GM12878 (cell line): ENCODE measurements at regions not wholly inside any gene's neighbourhood (a gene's known extent, or its start where the extent isn't known, plus 50 kb on each side); places are given as distances from the start of the nearest gene placed in this dataset.

Experiments
- ATAC-seq: fragments of 200-7000 bp; cut with Tn5 transposase; 3 replicates; pipeline ENCODE4 v1.9.1; 2020; ENCODE audit warnings: mild to moderate bottlenecking, moderate library complexity
- BruUV-seq: library from RNA; stranded (reverse); fragments of 400-500 nt; replicated peaks from 2 replicates; lab custom pipeline; 2021; lab: Mats Ljungman, UMichigan
- CTCF ChIA-PET: fragments of 300-600 bp; sonication (Branson Sonifier 250); formaldehyde crosslinking; extraction: SDS; loops from one replicate; lab custom pipeline; 2021; ENCODE audit warnings: inconsistent platforms; lab: Yijun Ruan, JAX
- POLR2A ChIA-PET: fragments of 350-600 bp; formaldehyde crosslinking; extraction: SDS; loops from one replicate; lab custom pipeline; 2021; ENCODE audit warnings: inconsistent platforms; lab: Charles Lee
- RAD21 ChIA-PET: fragments of 300-600 bp; sonication (Branson Sonifier 250); formaldehyde crosslinking; loops from one replicate; lab custom pipeline; 2023; ENCODE audit warnings: antibody characterized with exemption; ENCODE audit not compliant: unreplicated experiment; lab: Charles Lee
- SMC1A ChIA-PET: fragments of 300-600 bp; sonication (Branson Sonifier 250); formaldehyde crosslinking; loops from one replicate; lab custom pipeline; 2023; ENCODE audit not compliant: unreplicated experiment, uncharacterized antibody; lab: Charles Lee
- DNase-seq: peaks from one replicate; pipeline ENCODE4 v3.0.0-alpha.2; 2011; ENCODE audit warnings: low read depth, low spot score
- FAIRE-seq: peaks from 3 replicates; lab custom pipeline; 2011; peaks lifted over from hg19 to GRCh38; lab: Jason Lieb, UNC
- H2AFZ ChIP-seq: 2 replicates; pipeline ENCODE4 v1.6.0; 2011; ENCODE audit warnings: low read depth, low read length, control low read depth; ENCODE audit not compliant: control insufficient read depth
- H3K27ac ChIP-seq: 2 replicates; pipeline ENCODE4 v1.5.1; 2011; ENCODE audit warnings: control low read depth; ENCODE audit not compliant: control insufficient read depth, insufficient read depth
- H3K27me3 ChIP-seq, 2 experiments: replicated peaks in 1 of 2; 2 replicates each; pipeline versions ENCODE4 v1.6.0 to v1.6.1; 2011; ENCODE audit warnings: low read length in 1 of 2; ENCODE audit not compliant: control insufficient read depth in 2 of 2, insufficient read depth in 2 of 2
- H3K36me3 ChIP-seq, 2 experiments: 2 replicates each; pipeline ENCODE4 v1.5.1; 2011; ENCODE audit warnings: low read length in 1 of 2; ENCODE audit not compliant: control insufficient read depth in 2 of 2, insufficient read depth in 2 of 2
- H3K4me1 ChIP-seq: 2 replicates; pipeline ENCODE4 v1.6.1; 2011; ENCODE audit warnings: mild to moderate bottlenecking, low read length, moderate library complexity, mixed read lengths; ENCODE audit not compliant: control insufficient read depth, insufficient read depth
- H3K4me2 ChIP-seq: 2 replicates; pipeline ENCODE4 v1.6.0; 2011; ENCODE audit warnings: control low read depth; ENCODE audit not compliant: control insufficient read depth, insufficient read depth
- H3K4me3 ChIP-seq: fragments of 200-600 bp; sonication (generic); 2 replicates; pipeline ENCODE4 v1.5.1; 2016
- H3K79me2 ChIP-seq: 2 replicates; pipeline ENCODE4 v1.6.0; 2011; ENCODE audit warnings: low read length; ENCODE audit not compliant: control insufficient read depth, insufficient read depth
- H3K9ac ChIP-seq: 2 replicates; pipeline ENCODE4 v1.8.0; 2011; ENCODE audit warnings: low read length, control low read depth, mixed read lengths; ENCODE audit not compliant: control insufficient read depth, insufficient read depth
- H3K9me3 ChIP-seq: replicated peaks from 3 replicates; pipeline ENCODE4 v1.5.1; 2011; ENCODE audit warnings: mild to moderate bottlenecking, low read length; ENCODE audit not compliant: control insufficient read depth, insufficient read depth
- H4K20me1 ChIP-seq: 2 replicates; pipeline ENCODE4 v1.6.0; 2011; ENCODE audit not compliant: control insufficient read depth, insufficient read depth
- CREB1 ChIP-seq: IDR thresholded peaks from 2 replicates; pipeline ENCODE4 v1.6.1; 2012; ENCODE audit warnings: low read depth, mild to moderate bottlenecking, inconsistent platforms
- FOXK2 ChIP-seq: fragments of 450-650 bp; IDR thresholded peaks from 2 replicates; pipeline ENCODE4 v1.6.1; 2017; ENCODE audit warnings: mild to moderate bottlenecking, moderate library complexity
- IRF3 ChIP-seq: fragments of 450-650 bp; IDR thresholded peaks from 2 replicates; pipeline ENCODE4 v1.6.1; 2014; ENCODE audit warnings: mild to moderate bottlenecking
- MEF2B ChIP-seq: fragments of 450-650 bp; IDR thresholded peaks from 2 replicates; pipeline ENCODE4 v1.6.1; 2018; ENCODE audit warnings: mild to moderate bottlenecking, moderate library complexity; ENCODE audit not compliant: partially characterized antibody, poor library complexity, severe bottlenecking
- NBN ChIP-seq: fragments of 450-650 bp; IDR thresholded peaks from 2 replicates; pipeline ENCODE4 v1.6.1; 2016
- PAX5 ChIP-seq: IDR thresholded peaks from 2 replicates; pipeline ENCODE4 v1.6.1; 2011; ENCODE audit warnings: low read depth, low read length, borderline replicate concordance
- SRF ChIP-seq, 2 experiments: IDR thresholded peaks; 2 replicates each; pipeline ENCODE4 v1.6.1; 2011; ENCODE audit warnings: low read depth in 2 of 2, low read length in 2 of 2, mild to moderate bottlenecking in 1 of 2, moderate library complexity in 1 of 2
- TCF12 ChIP-seq: IDR thresholded peaks from 2 replicates; pipeline ENCODE4 v1.6.1; 2011; ENCODE audit warnings: low read depth, mild to moderate bottlenecking, low read length
- USF2 ChIP-seq: IDR thresholded peaks from 2 replicates; pipeline ENCODE4 v1.6.1; 2011; ENCODE audit warnings: low read depth, low read length, improper control_type of control experiment, borderline replicate concordance
- ZBED1 ChIP-seq: IDR thresholded peaks from 2 replicates; pipeline ENCODE4 v1.6.1; 2016; ENCODE audit warnings: borderline replicate concordance
- WGBS: methylation state at CpG from one replicate; pipeline ENCODE4 v1.1.6; 2016; ENCODE audit warnings: low lambda C conversion rate; ENCODE audit not compliant: insufficient replicate concordance, insufficient coverage; ENCODE audit errors: missing lambda C conversion rate; 5-methylcytosine and 5-hydroxymethylcytosine counted together
- in situ Hi-C: fragments of 300-500 bp; cut with MboI; formaldehyde crosslinking; loops from 9 replicates; pipeline ENCODE4 v1.14.3; 2018; ENCODE audit warnings: mixed read lengths
- intact Hi-C: fragments of 100-400 bp; cut with micrococcal nuclease; formaldehyde crosslinking; loops from one replicate; pipeline ENCODE4 v1.14.2; 2022; ENCODE audit not compliant: unreplicated experiment

- BruUV-seq, result no TSS peak
- CTCF ChIA-PET, result interaction anchor here (2.1 kb wide), 1 partner anchor 62 kb away, joined by 6 read pairs; no protein-coding TSS in a partner anchor
- Histone ChIP-seq H3K4me2 (no peak overlapping the region), H3K9ac (no peak overlapping the region), H3K27ac (no peak overlapping the region), H3K79me2 (no peaks in the 10 kb centered on the region), H3K9me3 (no peaks in the 10 kb centered on the region), H4K20me1 (no peaks in the 10 kb centered on the region), H3K4me1 (no peaks in the 10 kb centered on the region), H3K27me3 (no peaks in the 10 kb centered on the region), H2AFZ (no peak overlapping the region), H3K4me3 (no peak overlapping the region), H3K36me3 (no peaks in the 10 kb centered on the region)
- TF ChIP-seq FOXK2, result no peak
- TF ChIP-seq IRF3, result no peak
- no peak for TF ChIP-seq PAX5
- no peak for TF ChIP-seq MEF2B
- no peak for TF ChIP-seq TCF12
- no peak for TF ChIP-seq ZBED1
- TF ChIP-seq NBN, result no peak
- TF ChIP-seq SRF (IDR thresholded peaks at IDR 0.05; ENCODE audit: low read depth in 2 of 2, low read length in 2 of 2), result no peak
- TF ChIP-seq CREB1, result no peak
- TF ChIP-seq USF2, result no peak
- FAIRE-seq, result no peak
- in situ Hi-C loops (no loop called here), intact Hi-C loops (no loop called here)
- POLR2A ChIA-PET, result no interaction called here
- RAD21 ChIA-PET, result interaction anchor here (1.4 kb wide), 1 partner anchor 239 kb away, joined by 5 read pairs; no protein-coding TSS in a partner anchor
- 14% methylated on average over 4 of the region's 4 CpGs for whole genome bisulfite sequencing
- SMC1A ChIA-PET, result interaction anchor here (0.6 to 1.5 kb wide), 6 partner anchors 22 to 108 kb away, joined by 3 to 4 read pairs (median 3); no protein-coding TSS in a partner anchor
- no peak for DNase-seq
- ATAC-seq, result no peak
These were observed 846.8 kb downstream of the FSTL5 start for GRCh38 chr4:161317000-161317399.
